A549 (cell line): ENCODE measurements at regions not wholly inside any gene's neighbourhood (a gene's known extent, or its start where the extent isn't known, plus 50 kb on each side); places are given as distances from the start of the nearest gene placed in this dataset.

Experiments used
- ATAC-seq, 2 experiments: fragments of 200-7000 bp in 1 of 2; fragments of >200 bp in 1 of 2; cut with Nextera tagmentation in 1 of 2; cut with Tn5 transposase in 1 of 2; 3 replicates each; pipeline versions ENCODE4 v1.8.0 to v1.9.1; 2018 to 2020; ENCODE audit warnings: mild to moderate bottlenecking in 1 of 2, moderate library complexity in 1 of 2
- CTCF ChIA-PET: fragments of 300-600 bp; sonication (Branson Sonifier 250); formaldehyde crosslinking; extraction: SDS; loops from one replicate; lab custom pipeline; 2021; ENCODE audit warnings: antibody characterized with exemption, inconsistent platforms; lab: Yijun Ruan, JAX
- POLR2A ChIA-PET: fragments of 350-600 bp; formaldehyde crosslinking; extraction: SDS; loops from one replicate; lab custom pipeline; 2021; ENCODE audit warnings: antibody characterized with exemption, inconsistent platforms; lab: Yijun Ruan, JAX
- DNase-seq, 2 experiments: peaks; one replicate each; pipeline versions ENCODE4 v3.0.0 to v3.0.0-alpha.2; 2011 to 2016; ENCODE audit warnings: low read depth in 1 of 2, low spot score in 1 of 2
- FAIRE-seq: peaks from 2 replicates; lab custom pipeline; 2011; peaks lifted over from hg19 to GRCh38; lab: Jason Lieb, UNC
- H3K27ac ChIP-seq, 2 experiments: fragments of >200 bp; sonication (Bioruptor Twin); formaldehyde crosslinking; 3 replicates each; pipeline ENCODE4 v1.5.1; 2016 to 2017
- H3K4me1 ChIP-seq: fragments of >200 bp; sonication (Bioruptor Twin); formaldehyde crosslinking; 3 replicates; pipeline ENCODE4 v1.6.1; 2016
- H3K4me2 ChIP-seq: fragments of >200 bp; sonication (Bioruptor Twin); formaldehyde crosslinking; 3 replicates; pipeline ENCODE4 v1.6.1; 2016
- H3K4me3 ChIP-seq: fragments of >200 bp; sonication (Bioruptor Twin); formaldehyde crosslinking; 3 replicates; pipeline ENCODE4 v1.5.1; 2016
- H3K9me3 ChIP-seq: fragments of >200 bp; sonication (Bioruptor Twin); formaldehyde crosslinking; 3 replicates; pipeline ENCODE4 v1.6.1; 2016
- BHLHE40 ChIP-seq: IDR thresholded peaks from 2 replicates; pipeline ENCODE4 v1.6.1; 2012; ENCODE audit warnings: low read depth, low read length, inconsistent platforms
- CHD4 ChIP-seq: fragments of 200-600 bp; sonication (generic); IDR thresholded peaks from 2 replicates; pipeline ENCODE4 v1.6.1; 2016; ENCODE audit warnings: antibody characterized with exemption, mild to moderate bottlenecking, borderline replicate concordance
- EHMT2 ChIP-seq: fragments of 200-600 bp; sonication (generic); IDR thresholded peaks from 2 replicates; pipeline ENCODE4 v1.6.1; 2016; ENCODE audit warnings: antibody characterized with exemption, low read depth, mild to moderate bottlenecking, moderate library complexity
- FOSB ChIP-seq: fragments of 250-450 bp; sonication (Bioruptor Pico); IDR thresholded peaks from 2 replicates; pipeline ENCODE4 v1.5.0; 2020; ENCODE audit warnings: mild to moderate bottlenecking, moderate library complexity
- HES2 ChIP-seq: fragments of >200 bp; sonication (Bioruptor Twin); formaldehyde crosslinking; IDR thresholded peaks from 2 replicates; pipeline ENCODE4 v1.6.1; 2016
- HEYL ChIP-seq: fragments of 250-450 bp; sonication (Bioruptor Pico); IDR thresholded peaks from 2 replicates; pipeline ENCODE4 v1.8.0; 2021; ENCODE audit warnings: mild to moderate bottlenecking, moderate library complexity
- HOXB13 ChIP-seq: fragments of 250-450 bp; sonication (Bioruptor Pico); IDR thresholded peaks from 2 replicates; pipeline ENCODE4 v1.5.0; 2020; ENCODE audit warnings: low read depth, mild to moderate bottlenecking, moderate library complexity
- HOXB5 ChIP-seq: fragments of 250-450 bp; sonication (Bioruptor Pico); IDR thresholded peaks from 2 replicates; pipeline ENCODE4 v1.5.0; 2020; ENCODE audit warnings: mild to moderate bottlenecking, moderate library complexity
- JUN ChIP-seq, 2 experiments: fragments of >200 bp; sonication (Bioruptor Twin); formaldehyde crosslinking; IDR thresholded peaks; 2 replicates in 1 of 2; 3 replicates in 1 of 2; pipeline ENCODE4 v1.6.1; 2016 to 2017
- KDM1A ChIP-seq: fragments of 200-600 bp; sonication (generic); IDR thresholded peaks from 2 replicates; pipeline ENCODE4 v1.6.1; 2016; ENCODE audit warnings: low read depth, mild to moderate bottlenecking
- MAFK ChIP-seq: fragments of 450-650 bp; IDR thresholded peaks from 2 replicates; pipeline ENCODE4 v1.6.1; 2014; ENCODE audit not compliant: partially characterized antibody
- NPAS2 ChIP-seq: fragments of 250-450 bp; sonication (Bioruptor Pico); IDR thresholded peaks from 2 replicates; pipeline ENCODE4 v1.8.0; 2022; ENCODE audit warnings: mild to moderate bottlenecking, moderate library complexity, borderline replicate concordance
- NR3C1 ChIP-seq: fragments of >200 bp; sonication (Bioruptor Twin); formaldehyde crosslinking; IDR thresholded peaks from 3 replicates; pipeline ENCODE4 v1.6.1; 2017
- POLR2AphosphoS2 ChIP-seq: conservative IDR thresholded peaks from 2 replicates; pipeline ENCODE4 v1.6.1; 2012; ENCODE audit warnings: low read length, improper control_type of control experiment, inconsistent platforms
- RARB ChIP-seq: fragments of 250-450 bp; sonication (Bioruptor Pico); IDR thresholded peaks from 2 replicates; pipeline ENCODE4 v1.8.0; 2021; ENCODE audit warnings: mild to moderate bottlenecking, moderate library complexity
- RCOR1 ChIP-seq: fragments of 150-350 bp; IDR thresholded peaks from 2 replicates; pipeline ENCODE4 v1.6.1; 2014; ENCODE audit warnings: antibody characterized with exemption, low read length, low read depth
- SMC3 ChIP-seq: fragments of >200 bp; sonication (Bioruptor Twin); formaldehyde crosslinking; IDR thresholded peaks from 3 replicates; pipeline ENCODE4 v1.6.1; 2018; ENCODE audit warnings: inconsistent platforms
- TFCP2L1 ChIP-seq: fragments of 250-450 bp; sonication (Bioruptor Pico); IDR thresholded peaks from 2 replicates; pipeline ENCODE4 v1.5.0; 2021; ENCODE audit warnings: mild to moderate bottlenecking
- ZFP36 ChIP-seq: fragments of 450-650 bp; IDR thresholded peaks from 2 replicates; pipeline ENCODE4 v1.6.1; 2014; ENCODE audit warnings: borderline replicate concordance; ENCODE audit not compliant: partially characterized antibody
- WGBS: methylation state at CpG from one replicate; pipeline ENCODE4 v1.1.6; 2017; ENCODE audit errors: missing lambda C conversion rate; 5-methylcytosine and 5-hydroxymethylcytosine counted together

- Histone ChIP-seq H3K4me2 (no peak overlapping the region), H3K4me1 (no peaks in the 10 kb centered on the region), H3K27ac (no peak overlapping the region), H3K9me3 (no peaks in the 10 kb centered on the region)
- ChIA-PET POLR2A (no interaction called here), CTCF (no interaction called here)
- TF ChIP-seq HOXB5 (CRISPR knock-in tag), result no peak
- TF ChIP-seq, all 56 proteins: peak for 0
- DNase-seq (peak in 1 of 2 experiments; percentile 1), ATAC-seq (no peak), FAIRE-seq (no peak)
- 18% methylated on average over 2 of the region's 3 CpGs for WGBS
- H3K4me3 ChIP-seq, result no peak overlapping the region
Observed at GRCh38 chr4:115834441-115834840, 721.0 kb upstream of the NDST4 start.

GRCh38 chr4:115824630-115825029, 711.2 kb upstream of the NDST4 start:
- 65% methylated on average over 1 of the region's 1 CpG for WGBS
- no peak overlapping the region for H3K4me3 ChIP-seq
- ChIA-PET POLR2A (no interaction called here), CTCF (no interaction called here)
- H3K4me1 ChIP-seq, result no peaks in the 10 kb centered on the region
- DNase-seq (no peak), ATAC-seq (no peak), FAIRE-seq (no peak)
- no peak for TF ChIP-seq KDM1A
- no peak for TF ChIP-seq ZFP36
- no peak for TF ChIP-seq POLR2AphosphoS2
- no peak for TF ChIP-seq NPAS2 (CRISPR knock-in tag)
- no peak for TF ChIP-seq RARB (CRISPR knock-in tag)
- no peak for TF ChIP-seq JUN (IDR thresholded peaks at IDR 0.05)
- no peak for TF ChIP-seq NR3C1
- no peak for TF ChIP-seq SMC3
- TF ChIP-seq HOXB13 (CRISPR knock-in tag), result no peak
- no peak for TF ChIP-seq EHMT2
- TF ChIP-seq RCOR1, result no peak
- TF ChIP-seq HES2, result no peak
- no peak for TF ChIP-seq CHD4
- no peak for TF ChIP-seq HEYL (CRISPR knock-in tag)
- TF ChIP-seq TFCP2L1, result no peak
- TF ChIP-seq BHLHE40, result no peak
- H3K9me3 ChIP-seq, result no peaks in the 10 kb centered on the region
- no peak overlapping the region for H3K4me2 ChIP-seq
- H3K27ac ChIP-seq, result no peak overlapping the region

- H3K4me1 ChIP-seq, result no peaks in the 10 kb centered on the region
- TF ChIP-seq SMC3 (no peak), MAFK (peak; percentile 17)
- TF ChIP-seq, all 56 proteins: peak for 1
- Histone ChIP-seq H3K4me3 (no peak overlapping the region), H3K27ac (no peak overlapping the region), H3K9me3 (no peaks in the 10 kb centered on the region), H3K4me2 (no peak overlapping the region)
- no peak for DNase-seq
- FAIRE-seq, result no peak
- ChIA-PET CTCF (no interaction called here), POLR2A (no interaction called here)
- no peak for ATAC-seq
Observed at GRCh38 chr4:115803825-115804224, 690.4 kb upstream of the NDST4 start.

GRCh38 chr4:115790812-115791211, 677.4 kb upstream of the NDST4 start:
- Histone ChIP-seq H3K4me2 (no peak overlapping the region), H3K9me3 (no peaks in the 10 kb centered on the region), H3K4me1 (no peaks in the 10 kb centered on the region), H3K27ac (no peak overlapping the region), H3K4me3 (no peak overlapping the region)
- ATAC-seq (no peak), DNase-seq (no peak), FAIRE-seq (no peak)
- TF ChIP-seq SMC3 (no peak), NR3C1 (no peak), POLR2AphosphoS2 (no peak), TFCP2L1 (no peak), RARB (CRISPR knock-in tag) (no peak)
- CTCF ChIA-PET, result no interaction called here
- POLR2A ChIA-PET, result no interaction called here
- WGBS, result 6% methylated on average over 2 of the region's 2 CpGs

GRCh38 chr4:115781528-115782146, 668.2 kb upstream of the NDST4 start:
- Histone ChIP-seq H3K4me3 (no peak overlapping the region), H3K4me1 (no peaks in the 10 kb centered on the region), H3K9me3 (no peaks in the 10 kb centered on the region), H3K27ac (no peak overlapping the region), H3K4me2 (no peak overlapping the region)
- TF ChIP-seq FOSB (CRISPR knock-in tag) (no peak), HES2 (no peak)
- ChIA-PET CTCF (no interaction called here), POLR2A (no interaction called here)
- ATAC-seq, result no peak
- WGBS, result 50% methylated on average over 10 of the region's 10 CpGs
- no peak for DNase-seq
- no peak for FAIRE-seq
